OCI-LY7 (cell line): ENCODE measurements at regions not wholly inside any gene's neighbourhood (a gene's known extent, or its start where the extent isn't known, plus 50 kb on each side); places are given as distances from the start of the nearest gene placed in this dataset.

Experiments used
- BruUV-seq: library from RNA; stranded (reverse); fragments of 400-500 nt; replicated peaks from 2 replicates; lab custom pipeline; 2021; lab: Mats Ljungman, UMichigan
- CTCF ChIA-PET: fragments of 300-600 bp; sonication (Branson Sonifier 250); formaldehyde crosslinking; loops from one replicate; lab custom pipeline; 2022; ENCODE audit warnings: antibody characterized with exemption; ENCODE audit not compliant: unreplicated experiment; lab: Charles Lee
- POLR2A ChIA-PET: fragments of 300-600 bp; sonication (Branson Sonifier 250); formaldehyde crosslinking; loops from one replicate; lab custom pipeline; 2022; ENCODE audit warnings: antibody characterized with exemption; lab: Charles Lee
- DNase-seq: peaks from one replicate; pipeline ENCODE4 v3.0.0-alpha.2; 2015; ENCODE audit warnings: low spot score
- H2AFZ ChIP-seq: fragments of 200-600 bp; sonication (generic), shearing (Covaris generic); 2 replicates; pipeline ENCODE4 v1.6.1; 2014; ENCODE audit warnings: mild to moderate bottlenecking, antibody characterized with exemption, low read length, moderate library complexity
- H3K27ac ChIP-seq: fragments of 200-600 bp; sonication (generic); 2 replicates; pipeline ENCODE4 v1.5.1; 2014; ENCODE audit warnings: mixed run types, low read depth, mild to moderate bottlenecking, moderate library complexity, low read length, inconsistent platforms; ENCODE audit not compliant: poor library complexity, severe bottlenecking
- H3K36me3 ChIP-seq: fragments of 200-600 bp; sonication (generic); 2 replicates; pipeline ENCODE4 v1.6.1; 2014; ENCODE audit warnings: mild to moderate bottlenecking, antibody characterized with exemption, low read length, moderate library complexity, mixed read lengths; ENCODE audit not compliant: insufficient read depth
- H3K4me1 ChIP-seq: fragments of 200-600 bp; sonication (generic); 2 replicates; pipeline ENCODE4 v1.5.1; 2014; ENCODE audit warnings: mild to moderate bottlenecking, low read length; ENCODE audit not compliant: insufficient read depth, poor library complexity, severe bottlenecking
- H3K4me2 ChIP-seq: fragments of 200-600 bp; sonication (generic); 2 replicates; pipeline ENCODE4 v1.6.1; 2014; ENCODE audit warnings: mild to moderate bottlenecking, low read length
- H3K4me3 ChIP-seq: fragments of 200-600 bp; sonication (generic); 2 replicates; pipeline ENCODE4 v1.5.1; 2014; ENCODE audit warnings: mild to moderate bottlenecking, low read depth, low read length; ENCODE audit not compliant: poor library complexity, severe bottlenecking
- H3K79me2 ChIP-seq: fragments of 200-600 bp; sonication (generic); 2 replicates; pipeline ENCODE4 v1.6.1; 2016; ENCODE audit warnings: low read depth, mild to moderate bottlenecking, low read length, moderate library complexity, mixed read lengths; ENCODE audit not compliant: insufficient read depth
- H3K9me2 ChIP-seq: fragments of 200-600 bp; sonication (generic); 2 replicates; pipeline ENCODE4 v1.6.1; 2016; ENCODE audit warnings: mild to moderate bottlenecking, low read length, mixed read lengths; ENCODE audit not compliant: insufficient read depth
- H3K9me3 ChIP-seq: fragments of 200-600 bp; sonication (generic); 2 replicates; pipeline ENCODE4 v1.6.1; 2014; ENCODE audit warnings: mild to moderate bottlenecking, mixed run types, low read length, mixed read lengths
- H4K20me1 ChIP-seq: fragments of 200-600 bp; sonication (generic); 2 replicates; pipeline ENCODE4 v1.6.1; 2014; ENCODE audit warnings: mild to moderate bottlenecking, antibody characterized with exemption, low read length, moderate library complexity, mixed read lengths; ENCODE audit not compliant: insufficient read depth
- CTCF ChIP-seq: fragments of 200-600 bp; sonication (generic); conservative IDR thresholded peaks from 2 replicates; pipeline ENCODE4 v1.5.1; 2014; ENCODE audit warnings: mild to moderate bottlenecking, antibody characterized with exemption, low read length, moderate library complexity, mixed read lengths
- EZH2phosphoT487 ChIP-seq: fragments of 200-600 bp; sonication (generic); IDR thresholded peaks from 2 replicates; pipeline ENCODE4 v1.6.1; 2018; ENCODE audit warnings: low read depth, borderline replicate concordance, mild to moderate bottlenecking, mixed run types, antibody characterized with exemption, low read length, moderate library complexity, mixed read lengths
- intact Hi-C: fragments of 100-400 bp; cut with micrococcal nuclease; formaldehyde crosslinking; loops from one replicate; pipeline ENCODE4 v1.10.0; 2022; ENCODE audit not compliant: unreplicated experiment

- intact Hi-C loops: no loop called here
- TF ChIP-seq EZH2phosphoT487: no peak
- TF ChIP-seq CTCF: no peak
These were observed 422.8 kb downstream of the KDM5D start for GRCh38 chrY:19321701-19322100.

GRCh38 chrY:19319135-19319534 lies 425.4 kb downstream of the KDM5D start:
- Histone ChIP-seq H3K4me3 (no peak overlapping the region), H4K20me1 (no peaks in the 10 kb centered on the region), H3K9me2 (no peaks in the 10 kb centered on the region), H3K9me3 (no peaks in the 10 kb centered on the region), H3K36me3 (no peaks in the 10 kb centered on the region), H2AFZ (no peak overlapping the region), H3K4me1 (no peaks in the 10 kb centered on the region), H3K4me2 (no peak overlapping the region), H3K27ac (no peak overlapping the region), H3K79me2 (no peaks in the 10 kb centered on the region)
- ChIA-PET CTCF (no interaction called here), POLR2A (no interaction called here)
- BruUV-seq: no TSS peak
- intact Hi-C loops: no loop called here
- no peak for TF ChIP-seq EZH2phosphoT487
- TF ChIP-seq CTCF: no peak
- no peak for DNase-seq

More at GRCh38 chrY:19321701-19322100, 422.8 kb downstream of the KDM5D start:
- DNase-seq: no peak
- CTCF ChIA-PET: no interaction called here
- H3K9me2 ChIP-seq: no peaks in the 10 kb centered on the region
- no peaks in the 10 kb centered on the region for H3K36me3 ChIP-seq
- BruUV-seq: no TSS peak
- no peaks in the 10 kb centered on the region for H3K4me1 ChIP-seq
- no peaks in the 10 kb centered on the region for H3K79me2 ChIP-seq
- no peak overlapping the region for H3K4me3 ChIP-seq
- H3K9me3 ChIP-seq: no peaks in the 10 kb centered on the region
- POLR2A ChIA-PET: interaction anchor here (0.6 kb wide), 1 partner anchor 45 kb away, joined by 4 read pairs; no protein-coding TSS in a partner anchor
- no peak overlapping the region for H3K4me2 ChIP-seq
- no peak overlapping the region for H2AFZ ChIP-seq
- H3K27ac ChIP-seq: no peak overlapping the region
- no peaks in the 10 kb centered on the region for H4K20me1 ChIP-seq

- ChIA-PET POLR2A (no interaction called here), CTCF (no interaction called here)
- H3K36me3 ChIP-seq: no peaks in the 10 kb centered on the region
- no peak overlapping the region for H3K27ac ChIP-seq
- BruUV-seq: no TSS peak
- H4K20me1 ChIP-seq: no peaks in the 10 kb centered on the region
- H2AFZ ChIP-seq: no peak overlapping the region
- intact Hi-C loops: no loop called here
- H3K4me1 ChIP-seq: no peaks in the 10 kb centered on the region
- no peak overlapping the region for H3K4me2 ChIP-seq
- no peak overlapping the region for H3K4me3 ChIP-seq
- DNase-seq: no peak
- TF ChIP-seq CTCF: no peak
- TF ChIP-seq EZH2phosphoT487: no peak
- H3K9me2 ChIP-seq: no peaks in the 10 kb centered on the region
- no peaks in the 10 kb centered on the region for H3K9me3 ChIP-seq
- H3K79me2 ChIP-seq: no peaks in the 10 kb centered on the region
These were observed 427.1 kb downstream of the KDM5D start for GRCh38 chrY:19317271-19317987.
